SK-MEL-5 (cell line): ENCODE measurements at regions not wholly inside any gene's neighbourhood (a gene's known extent, or its start where the extent isn't known, plus 50 kb on each side); places are given as distances from the start of the nearest gene placed in this dataset.
"Not testable (repeated sequence)": the region's sequence is repeated elsewhere in the genome, so short reads cannot be mapped to it uniquely, and the experiment has no call there.

Experiments
- DNase-seq: peaks from one replicate; pipeline ENCODE4 v3.0.0-alpha.2; 2016; ENCODE audit warnings: low read depth, low spot score
- in situ Hi-C: cut with HindIII; loops from 2 replicates; pipeline ENCODE4 v1.10.0; 2016; ENCODE audit warnings: low sequenced_read_pairs, high pct_unique_total_duplicates, low pct_unique_long_range_greater_than_20kb

DNA sequence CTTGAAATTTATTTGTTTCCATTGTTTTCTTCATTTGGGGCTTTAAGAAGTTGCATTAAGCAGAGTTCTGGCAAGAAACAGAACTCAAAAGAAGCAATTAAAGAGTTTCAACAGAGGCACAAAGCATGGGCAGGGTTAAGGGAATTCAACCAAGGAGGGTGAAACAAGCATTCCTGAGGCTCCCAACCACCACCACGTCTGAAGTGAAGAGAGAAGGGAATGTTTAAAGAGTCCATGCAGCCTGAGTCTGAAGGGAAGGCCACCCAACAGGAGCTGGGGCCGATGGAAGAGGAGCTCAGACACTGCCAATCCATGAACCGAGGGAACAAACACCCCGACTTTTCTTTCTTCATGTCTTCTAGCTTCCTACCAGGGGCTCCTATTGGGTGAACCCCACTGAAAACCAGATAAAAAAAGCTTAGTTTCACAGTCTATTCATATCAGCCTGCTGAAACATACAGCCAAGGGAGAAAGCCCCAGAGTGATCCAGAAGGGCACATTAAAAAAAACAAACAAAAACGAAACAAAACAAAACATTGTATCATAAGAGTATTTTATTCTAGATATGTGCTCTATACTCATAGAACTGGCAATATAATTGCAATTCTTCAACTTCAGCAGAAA is 168.9 kb downstream of the SPDYE17 start:
- DNase-seq, in situ Hi-C loops: not testable (repeated sequence)

DNA sequence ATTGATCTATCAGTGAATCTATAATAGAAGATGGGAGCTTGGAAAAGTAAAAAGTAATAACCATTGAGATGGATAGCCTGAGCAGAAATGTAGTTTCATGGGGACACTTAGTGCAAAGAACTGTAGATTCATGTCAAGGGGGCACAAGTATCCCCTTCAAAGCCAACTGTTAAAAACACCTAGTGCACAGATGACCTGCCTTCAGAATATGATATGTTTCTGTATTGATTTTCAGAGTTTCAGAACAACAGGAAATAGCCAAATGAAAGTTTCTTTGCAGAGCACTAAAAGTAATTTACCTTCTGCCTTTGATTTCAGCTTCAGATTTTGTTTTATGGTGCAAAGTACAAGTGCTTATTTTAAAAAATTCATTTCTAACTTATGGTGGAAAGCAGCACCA is 169.9 kb downstream of the SPDYE17 start:
- in situ Hi-C loops: not testable (repeated sequence)

DNA sequence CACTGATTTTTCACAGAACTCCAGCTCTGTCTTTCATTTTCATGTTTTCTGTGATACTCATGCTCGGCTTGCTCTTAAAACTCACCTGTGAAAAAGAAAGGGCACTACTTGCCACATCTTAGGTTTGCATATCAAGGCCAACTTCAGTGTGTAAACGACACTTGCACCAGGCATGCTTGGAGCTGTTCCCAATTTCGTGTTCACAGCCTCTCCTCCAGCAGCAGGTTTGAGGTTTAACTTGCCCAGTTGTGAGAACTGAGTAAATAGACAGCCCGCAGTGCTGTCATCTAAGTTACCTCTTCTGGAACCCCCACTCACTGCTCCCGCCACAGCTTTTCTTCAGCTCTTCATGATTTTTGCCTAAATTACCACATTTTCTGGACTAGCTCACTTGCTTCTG is 172.2 kb downstream of the SPDYE17 start:
- DNase-seq, in situ Hi-C loops: not testable (repeated sequence)

More for the DNA sequence above, 169.9 kb downstream of the SPDYE17 start:
- DNase-seq: not testable (repeated sequence)

DNA sequence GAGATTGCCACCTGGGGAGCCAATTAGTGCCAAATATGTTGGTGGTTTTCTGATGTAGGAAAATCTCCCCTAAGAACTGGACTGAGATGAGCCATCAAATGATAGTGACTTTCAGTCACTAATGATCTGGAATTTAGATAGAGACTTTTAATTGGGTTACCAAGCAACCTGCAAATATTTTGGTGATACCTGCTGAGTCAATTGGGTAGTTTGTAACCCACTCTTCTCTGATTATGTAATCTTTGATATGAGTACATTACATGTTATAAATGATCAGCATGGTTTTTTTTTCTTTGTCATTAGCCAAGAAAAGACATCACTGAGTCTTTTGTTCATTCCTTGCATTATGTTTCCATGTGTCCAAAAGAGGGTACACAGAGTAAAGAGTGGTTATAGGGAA is 177.5 kb downstream of the SPDYE17 start:
- DNase-seq, in situ Hi-C loops: not testable (repeated sequence)

DNA sequence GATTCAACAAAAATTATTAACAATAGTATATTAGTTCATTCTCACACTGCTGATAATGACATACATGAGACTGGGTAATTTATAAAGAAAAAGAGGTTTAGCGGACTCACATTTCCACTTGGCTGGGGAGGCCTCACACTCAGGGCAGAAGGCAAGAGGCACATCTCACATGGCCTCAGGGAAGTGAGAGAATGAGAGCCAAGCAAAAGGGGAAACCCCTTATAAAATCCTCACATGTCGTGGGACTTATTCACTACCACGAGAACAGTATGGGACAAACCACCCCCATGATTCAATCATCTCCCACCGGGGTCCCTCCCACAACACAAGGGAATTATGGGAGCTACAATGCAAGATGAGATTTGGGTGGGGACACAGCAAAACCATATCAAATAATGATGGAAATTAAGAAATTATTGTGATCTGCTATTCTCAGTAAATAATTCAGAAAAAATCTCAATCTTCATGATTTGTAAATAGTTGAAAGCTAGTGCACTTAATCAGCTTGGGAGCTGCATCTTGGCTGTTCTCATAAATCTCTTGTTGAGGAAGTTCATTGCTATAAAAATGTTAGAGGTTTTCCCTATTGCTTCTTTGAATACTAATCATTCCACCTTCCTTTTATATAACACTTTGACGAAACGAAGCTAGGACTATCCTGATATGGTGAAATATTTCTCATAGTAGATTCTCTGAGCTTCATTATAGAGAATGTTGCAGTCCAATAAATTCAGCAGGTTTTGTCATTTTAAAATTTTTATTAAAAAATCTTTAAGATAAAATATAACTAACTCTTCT is 179.2 kb downstream of the SPDYE17 start:
- in situ Hi-C loops, DNase-seq: not testable (repeated sequence)

DNA sequence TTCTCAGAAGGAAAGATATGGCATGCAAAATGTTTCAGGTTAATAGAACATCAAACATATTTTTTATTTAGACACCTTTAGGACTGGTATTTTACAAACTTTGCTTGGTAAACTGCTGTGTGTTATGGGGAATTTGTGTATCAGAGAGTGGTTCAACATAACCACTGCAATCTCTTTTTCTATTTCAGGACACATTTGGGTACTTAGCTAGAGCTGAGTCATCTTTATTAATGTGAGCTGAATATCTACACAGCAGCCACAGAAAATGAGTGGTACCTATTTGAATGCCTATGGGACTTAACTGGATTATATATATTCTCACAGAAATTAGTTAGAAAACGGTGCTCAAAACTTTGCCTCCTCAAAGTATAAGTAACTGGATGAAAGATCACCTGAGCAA is 179.8 kb downstream of the SPDYE17 start:
- in situ Hi-C loops, DNase-seq: not testable (repeated sequence)

DNA sequence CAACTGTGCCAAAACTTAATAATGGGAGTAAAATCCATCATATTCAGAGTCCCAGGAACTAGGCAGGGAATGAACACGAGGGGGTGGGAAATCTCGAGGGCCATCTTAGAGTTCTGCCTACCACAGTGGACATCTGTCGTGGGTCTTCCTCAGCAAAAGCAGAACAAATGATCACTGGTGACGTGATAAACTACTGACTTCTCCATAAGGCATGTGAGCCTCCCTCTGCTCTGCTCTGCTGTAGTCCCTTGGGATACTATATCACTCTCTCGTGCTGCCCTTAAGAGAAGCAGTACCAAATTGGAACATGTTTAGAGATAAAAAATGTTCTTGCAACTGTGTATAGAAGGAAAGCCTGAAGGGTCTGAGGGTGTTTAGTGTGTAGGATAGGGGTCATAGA is 180.5 kb downstream of the SPDYE17 start:
- in situ Hi-C loops, DNase-seq: not testable (repeated sequence)

DNA sequence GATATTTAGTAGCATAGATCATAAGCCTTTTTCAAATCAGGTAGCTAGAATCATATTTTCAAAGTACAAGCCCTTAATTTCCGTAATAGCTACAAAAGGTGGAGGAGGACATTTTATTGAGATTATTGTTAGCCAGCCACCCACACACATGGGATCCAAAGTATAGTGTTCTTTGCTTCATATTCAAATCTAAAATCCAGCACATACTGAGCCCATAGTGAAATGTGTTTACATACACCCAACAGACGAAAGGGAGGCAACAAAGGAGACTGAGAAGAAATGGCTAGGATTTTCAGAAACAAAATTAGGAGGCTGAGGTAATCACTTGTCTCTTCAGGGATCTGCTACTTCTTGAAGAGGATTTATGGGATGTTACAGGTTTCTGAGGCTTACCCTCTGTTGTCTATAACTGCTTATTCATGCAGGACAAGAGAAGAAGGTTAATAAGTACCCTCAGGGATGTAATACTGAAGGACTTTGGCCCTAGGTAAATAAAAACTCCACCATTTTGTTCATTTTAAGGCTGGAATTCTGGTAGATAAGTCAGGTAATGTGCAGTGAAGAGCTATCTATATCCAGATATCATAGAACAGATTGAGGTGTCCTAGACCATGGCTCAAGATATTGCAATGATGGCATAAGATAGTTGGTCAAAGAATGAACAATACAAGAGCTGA is 182.1 kb downstream of the SPDYE17 start:
- in situ Hi-C loops, DNase-seq: not testable (repeated sequence)

DNA sequence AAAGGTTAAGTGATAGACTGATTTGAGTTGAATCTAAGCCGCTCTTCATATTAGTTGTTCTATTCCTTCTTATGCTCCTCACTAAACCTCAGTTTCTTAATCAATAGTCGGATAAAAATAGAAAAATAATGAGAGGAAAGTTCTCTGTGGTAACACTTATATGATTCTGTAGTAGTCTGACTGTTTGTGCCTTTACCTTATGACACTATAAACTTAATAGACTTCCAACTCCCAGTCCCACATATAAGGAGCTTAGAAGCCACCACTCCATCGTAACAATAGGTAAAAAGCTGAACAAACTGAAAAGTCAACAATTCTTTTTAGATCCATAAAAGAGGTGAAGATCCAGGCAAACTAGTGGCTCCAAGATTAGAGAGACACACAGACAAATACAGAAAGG is 192.3 kb downstream of the SPDYE17 start:
- in situ Hi-C loops, DNase-seq: not testable (repeated sequence)

DNA sequence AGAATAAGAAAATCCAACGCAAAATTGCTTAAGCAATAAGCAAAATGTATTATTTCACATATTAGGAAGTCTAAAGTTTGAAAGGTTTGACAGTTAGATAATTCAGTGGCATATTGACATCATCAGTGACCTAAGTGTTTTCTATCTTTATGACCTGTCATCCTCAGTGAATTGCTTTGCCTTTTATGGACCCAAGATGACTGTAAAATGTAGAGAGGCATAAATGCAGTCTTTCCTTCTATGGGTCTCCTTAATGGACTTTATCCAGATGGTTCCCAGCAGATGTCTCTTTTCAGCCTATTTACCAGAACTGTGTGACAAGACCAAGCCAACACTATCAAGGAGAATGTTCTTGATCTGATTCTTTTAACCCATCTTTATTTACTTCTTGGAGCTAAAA is 192.9 kb downstream of the SPDYE17 start:
- in situ Hi-C loops, DNase-seq: not testable (repeated sequence)

DNA sequence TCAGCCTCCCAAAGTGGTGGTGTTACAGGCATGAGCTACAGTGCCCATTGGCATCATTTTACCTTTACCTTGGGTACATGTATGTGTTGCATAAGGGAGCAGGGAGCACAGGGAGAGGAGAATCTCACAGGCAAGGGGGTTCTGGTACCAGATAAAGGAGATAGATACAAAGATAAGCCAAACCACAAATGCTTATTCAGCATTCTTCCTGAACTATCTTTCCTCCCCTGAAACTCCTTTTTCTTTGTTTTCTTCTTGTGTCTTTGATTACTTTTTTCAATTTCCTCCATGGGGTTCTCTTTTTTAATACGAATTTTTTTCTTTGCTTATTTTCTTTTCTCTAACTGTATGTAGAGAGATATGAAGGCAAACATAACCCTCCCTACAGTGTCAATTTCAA is 193.8 kb downstream of the SPDYE17 start:
- DNase-seq, in situ Hi-C loops: not testable (repeated sequence)

DNA sequence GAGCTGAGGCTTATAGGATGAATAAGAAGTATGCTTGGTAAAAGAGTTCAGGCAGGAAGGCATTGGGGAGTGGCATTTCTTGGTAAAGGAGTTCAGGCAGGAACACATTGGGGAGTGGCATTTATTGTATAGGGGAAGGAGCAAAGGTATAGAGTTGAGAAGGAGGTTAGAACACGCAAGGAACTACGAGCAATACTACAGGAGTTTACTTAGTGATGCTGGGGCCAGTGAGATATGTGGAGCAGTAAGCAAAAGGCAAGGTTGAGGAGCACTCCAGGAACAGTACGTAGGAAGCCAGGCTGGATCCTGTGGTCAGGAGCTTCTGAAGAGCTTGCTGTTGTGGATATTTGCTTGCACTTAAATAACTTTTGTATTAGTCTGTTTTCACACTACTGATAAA is 202.2 kb upstream of the POMZP3 start:
- in situ Hi-C loops, DNase-seq: not testable (repeated sequence)

DNA sequence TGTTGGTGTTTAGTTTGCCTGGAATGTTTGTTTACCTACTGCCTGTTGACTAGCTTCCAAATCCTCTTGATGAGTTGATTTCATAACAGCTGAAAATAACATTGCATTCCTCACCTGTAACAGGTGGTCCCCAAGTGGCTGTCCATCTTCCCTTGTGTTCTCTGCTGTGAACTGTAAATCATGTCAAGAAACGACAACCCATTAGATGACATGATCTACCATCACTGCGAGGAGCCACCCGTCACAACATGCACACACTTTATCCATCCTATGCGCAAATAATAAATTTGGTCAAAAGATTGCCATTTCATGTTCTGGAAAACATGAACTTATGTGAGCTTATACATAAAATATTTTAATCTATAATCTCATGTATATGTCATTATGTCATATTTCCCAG is 199.1 kb upstream of the POMZP3 start:
- DNase-seq, in situ Hi-C loops: not testable (repeated sequence)

DNA sequence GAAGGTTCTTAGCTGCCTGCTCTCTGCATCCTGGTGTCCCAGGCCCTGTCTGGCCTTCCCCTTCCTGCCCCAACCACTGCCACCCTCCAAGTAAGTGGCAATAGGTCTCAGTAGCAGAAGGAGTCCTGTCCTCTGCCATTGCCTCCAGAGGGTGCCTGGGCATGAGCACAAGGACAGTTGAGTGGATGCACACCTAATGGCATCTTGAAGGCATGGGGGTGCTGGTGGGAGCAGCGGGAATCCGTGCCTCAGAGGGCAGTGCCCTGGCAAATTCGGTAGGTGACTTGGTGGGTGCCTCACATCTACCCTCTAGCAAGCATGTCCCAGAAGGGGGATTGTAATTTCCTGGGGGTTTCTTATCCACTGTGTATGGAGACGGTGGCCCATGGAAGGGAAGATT is 182.8 kb upstream of the POMZP3 start:
- DNase-seq, in situ Hi-C loops: not testable (repeated sequence)

DNA sequence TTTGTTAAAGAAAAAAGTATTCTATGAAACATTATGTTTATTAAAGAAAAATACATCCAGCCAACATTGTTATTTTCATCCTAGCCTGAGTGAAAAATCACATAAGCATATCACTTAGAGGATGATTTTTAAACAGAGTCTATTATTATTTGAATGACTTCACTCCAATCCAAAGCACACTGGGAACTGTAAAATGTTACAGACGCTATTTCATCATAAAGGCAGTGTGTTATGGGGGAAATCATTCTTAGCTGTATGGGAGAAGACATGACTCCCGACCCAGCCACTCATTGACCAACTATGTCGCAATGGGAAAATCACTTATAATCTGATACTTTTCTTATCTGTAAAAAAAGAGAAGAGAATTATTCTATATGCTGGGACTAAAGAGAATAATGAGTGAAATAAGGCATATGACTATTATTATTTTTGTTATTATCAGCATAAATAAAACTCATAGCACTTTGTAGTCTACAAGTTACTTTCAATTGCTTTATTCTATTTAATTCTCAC is 180.6 kb upstream of the POMZP3 start:
- DNase-seq, in situ Hi-C loops: not testable (repeated sequence)

DNA sequence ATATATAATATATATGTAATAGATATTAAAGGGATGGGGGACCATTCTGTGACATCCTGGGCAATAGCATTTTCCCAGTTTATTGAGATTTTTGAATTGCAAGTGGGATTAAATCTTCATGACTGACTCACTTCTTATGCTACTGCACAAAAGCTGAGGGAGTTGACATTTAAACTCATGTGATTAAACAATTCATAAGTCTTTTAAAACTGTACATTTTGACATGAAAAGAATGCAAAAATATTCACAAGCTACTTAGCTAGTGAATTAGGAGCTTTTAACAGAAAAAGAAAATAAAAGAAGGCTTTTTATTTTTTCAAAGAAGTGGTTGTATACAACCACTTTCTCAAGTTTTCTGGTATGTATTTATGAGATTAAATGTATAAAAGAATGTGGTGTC is 179.4 kb upstream of the POMZP3 start:
- in situ Hi-C loops: not testable (repeated sequence)
- peak; percentile 61 for DNase-seq

DNA sequence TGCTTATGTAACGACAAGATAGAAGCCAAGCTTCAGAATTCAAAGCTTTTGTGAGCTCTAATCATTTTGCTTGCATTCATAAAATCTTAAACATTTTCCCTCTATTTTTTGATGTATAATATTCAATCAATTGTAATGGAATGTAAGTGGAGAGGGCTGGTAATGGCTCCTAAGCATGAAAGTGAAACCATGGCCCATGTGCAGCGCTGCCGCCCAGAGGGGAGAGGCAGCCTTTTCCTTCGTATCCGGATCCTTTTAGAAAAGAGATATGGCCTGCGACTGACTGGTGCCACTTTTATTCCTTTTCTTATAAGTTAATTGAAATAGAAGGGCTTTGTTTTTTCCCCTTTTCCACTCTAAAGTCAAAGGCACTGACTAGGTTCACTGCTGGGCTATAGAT is 178.9 kb upstream of the POMZP3 start:
- peak; percentile 45 for DNase-seq

DNA sequence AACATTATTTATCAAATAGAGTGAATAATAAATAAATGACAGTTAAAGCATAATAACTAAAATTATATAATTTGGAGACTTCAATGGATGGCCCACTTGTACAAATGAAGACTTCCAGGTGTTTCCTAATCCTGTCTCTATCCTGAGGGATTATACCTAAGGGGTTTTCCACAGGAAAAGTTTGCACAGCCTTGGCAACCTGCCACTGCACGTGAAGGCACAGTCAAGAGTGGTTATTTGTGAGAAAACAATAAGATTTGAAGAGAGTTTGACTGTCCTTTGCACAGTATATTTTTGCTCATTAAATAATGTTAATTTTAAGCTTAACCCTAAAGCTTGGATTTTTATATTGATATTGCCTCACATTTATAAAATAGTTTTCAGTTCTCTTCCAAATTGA is 178.2 kb upstream of the POMZP3 start:
- in situ Hi-C loops, DNase-seq: not testable (repeated sequence)

More for the DNA sequence above, 178.9 kb upstream of the POMZP3 start:
- in situ Hi-C loops: not testable (repeated sequence)
